Transverse colon (tissue), 4 donors: ENCODE measurements at regions not wholly inside any gene's neighbourhood (a gene's known extent, or its start where the extent isn't known, plus 50 kb on each side); places are given as distances from the start of the nearest gene placed in this dataset.
A peak's percentile ranks its signal among the peaks of the same experiment; 100 is the strongest.

Experiments
- DNase-seq: peaks from one replicate; pipeline ENCODE4 v3.0.0-alpha.2; 2019
- H3K27ac ChIP-seq, 4 donors: fragments of 200-600 bp; sonication (generic); 2 replicates each; pipeline ENCODE4 v1.5.1; 2016 to 2018; ENCODE audit warnings: inconsistent platforms in 4 of 4
- H3K27me3 ChIP-seq: fragments of 200-600 bp; sonication (generic); 2 replicates; pipeline ENCODE4 v1.5.1; 2017; ENCODE audit warnings: inconsistent platforms
- H3K36me3 ChIP-seq, 4 donors: fragments of 200-600 bp; sonication (generic); 2 replicates each; pipeline ENCODE4 v1.5.1; 2017 to 2019; ENCODE audit warnings: inconsistent platforms in 4 of 4
- H3K4me1 ChIP-seq, 4 donors: fragments of 200-600 bp; sonication (generic); 2 replicates each; pipeline ENCODE4 v1.5.1; 2017 to 2020; ENCODE audit warnings: inconsistent platforms in 4 of 4
- H3K4me3 ChIP-seq, 4 donors: fragments of 200-600 bp; sonication (generic); 1 replicate in 1 of 4; 2 replicates in 3 of 4; pipeline versions ENCODE4 v1.5.1 to v1.6.1; 2017 to 2019; ENCODE audit warnings: inconsistent platforms in 4 of 4
- H3K9me3 ChIP-seq, 2 donors: fragments of 200-600 bp; sonication (generic); 2 replicates each; pipeline ENCODE4 v1.5.1; 2017 to 2019; ENCODE audit warnings: inconsistent platforms in 2 of 2
- CTCF ChIP-seq, 5 experiments: fragments of 200-600 bp in 3 of 5; fragments of 450-650 bp in 2 of 5; sonication (generic) in 3 of 5; IDR thresholded peaks; 1 replicate in 2 of 5; 2 replicates in 3 of 5; pipeline ENCODE4 v1.5.1; 2016 to 2017; ENCODE audit warnings: antibody characterized with exemption in 5 of 5, inconsistent platforms in 3 of 5, mild to moderate bottlenecking in 2 of 5, moderate library complexity in 1 of 5
- EP300 ChIP-seq: sonication (generic); formaldehyde crosslinking; IDR thresholded peaks from one replicate; pipeline ENCODE4 v1.6.1; 2017; ENCODE audit warnings: antibody characterized with exemption, low read depth
- POLR2A ChIP-seq: fragments of 450-650 bp; IDR thresholded peaks from one replicate; pipeline ENCODE4 v1.6.1; 2016; ENCODE audit warnings: antibody characterized with exemption, mild to moderate bottlenecking, moderate library complexity
- POLR2AphosphoS5 ChIP-seq, 3 donors: sonication (generic); formaldehyde crosslinking; IDR thresholded peaks; one replicate each; pipeline ENCODE4 v1.6.1; 2016; ENCODE audit warnings: antibody characterized with exemption in 3 of 3
- WGBS, 2 donors: methylation state at CpG; one replicate each; pipeline ENCODE4 v1.1.5; 2018; ENCODE audit warnings: low coverage in 1 of 2; 5-methylcytosine and 5-hydroxymethylcytosine counted together
- in situ Hi-C, 4 donors: fragments of 200-750 bp; cut with MboI; loops; one replicate each; pipeline versions ENCODE4 v1.15.0 to v1.15.1; 2017; ENCODE audit warnings: low sequenced_read_pairs in 3 of 4, low pct_ligation_motif_present in 1 of 4, low pct_unique_long_range_greater_than_20kb in 1 of 4
- intact Hi-C: fragments of 100-400 bp; cut with DNase I; formaldehyde crosslinking; loops from one replicate; pipeline ENCODE4 v1.15.1; 2023; ENCODE audit warnings: low total_unique reads

- H3K36me3 ChIP-seq = no peaks in the 10 kb centered on the region
- no peak overlapping the region for H3K27ac ChIP-seq
- intact Hi-C loops = no loop called here
- no peak for TF ChIP-seq CTCF (IDR thresholded peaks at IDR 0.05)
- no peak for TF ChIP-seq EP300
- TF ChIP-seq POLR2A = no peak
- no peak for TF ChIP-seq POLR2AphosphoS5 (IDR thresholded peaks at IDR 0.05)
- DNase-seq = no peak
- in situ Hi-C loops = no loop called here
- 92 to 100% methylated on average over 1 to 6 of the region's 6 CpGs for whole genome bisulfite sequencing, 2 donors
- H3K4me3 ChIP-seq = no peak overlapping the region
- no peaks in the 10 kb centered on the region for H3K9me3 ChIP-seq
- H3K27me3 ChIP-seq = no peaks in the 10 kb centered on the region
- H3K4me1 ChIP-seq = peaks cover 0 to 25% (median 15%) of the 10 kb centered on the region in 4 donors
Measured at GRCh38 chr14:31964490-31964889, 112.6 kb upstream of the ARHGAP5 start.

GRCh38 chr14:31965071-31965734 is 111.9 kb upstream of the ARHGAP5 start:
- WGBS, 2 donors = 74% methylated on average over 11 of the region's 11 CpGs; no CpG with 5 or more reads in 1 of the 2 donors
- Histone ChIP-seq H3K4me1 (peaks cover 0 to 28% (median 15%) of the 10 kb centered on the region in 4 donors), H3K27ac (no peak overlapping the region), H3K36me3 (no peaks in the 10 kb centered on the region), H3K4me3 (no peak overlapping the region), H3K9me3 (no peaks in the 10 kb centered on the region), H3K27me3 (no peaks in the 10 kb centered on the region)
- no peak for DNase-seq
- in situ Hi-C loops = no loop called here
- intact Hi-C loops = no loop called here
- TF ChIP-seq EP300 (no peak), POLR2AphosphoS5 (IDR thresholded peaks at IDR 0.05) (no peak), POLR2A (no peak), CTCF (IDR thresholded peaks at IDR 0.05) (no peak)

DNA sequence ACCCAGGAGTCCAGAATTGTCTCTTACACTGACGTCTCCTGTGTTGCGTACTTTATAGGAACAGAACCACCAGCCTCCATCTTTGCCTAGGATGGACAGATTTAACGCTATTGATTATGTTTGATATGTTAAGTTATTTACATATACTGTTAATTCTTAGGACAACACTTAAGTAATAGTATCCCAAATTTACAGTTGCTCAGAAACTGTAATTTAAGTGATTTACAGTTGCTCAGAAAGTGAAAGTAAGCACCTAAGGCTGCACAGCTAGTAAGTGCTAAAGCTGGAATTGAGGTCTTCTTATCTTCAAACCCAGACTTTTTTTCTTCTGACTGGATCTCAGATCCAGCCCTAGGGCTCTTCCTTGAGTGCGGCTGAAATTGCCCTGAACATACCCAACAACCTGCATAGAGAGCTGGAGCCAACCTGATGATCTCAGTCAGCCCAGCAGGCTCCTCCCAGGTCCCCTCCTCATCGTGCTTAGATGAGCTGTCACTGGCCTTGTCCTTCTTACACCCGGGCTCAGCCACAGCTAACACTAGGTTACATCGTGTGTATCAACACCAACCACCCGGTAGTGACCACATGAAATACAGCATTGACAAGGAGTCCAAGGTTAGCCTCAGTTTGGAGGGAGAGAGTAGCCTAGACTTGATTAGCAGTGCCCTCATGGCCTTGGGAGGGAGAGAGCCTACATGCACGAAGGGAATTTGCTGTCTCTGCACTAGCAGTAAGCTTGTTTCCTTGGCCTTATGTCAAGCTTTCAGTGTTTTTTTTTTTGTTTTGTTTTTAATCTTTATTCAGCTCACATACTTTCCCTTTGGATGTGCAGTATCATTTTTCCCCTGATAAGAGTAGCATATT is 111.1 kb upstream of the ARHGAP5 start:
- H3K27me3 ChIP-seq = no peaks in the 10 kb centered on the region
- H3K4me3 ChIP-seq = no peak overlapping the region
- in situ Hi-C loops (no loop called here), intact Hi-C loops (no loop called here)
- WGBS, 2 donors = 73 to 86% methylated on average over 5 to 9 of the region's 9 CpGs
- no peak for DNase-seq
- peaks cover 0 to 28% (median 15%) of the 10 kb centered on the region in 4 donors for H3K4me1 ChIP-seq
- H3K36me3 ChIP-seq = no peaks in the 10 kb centered on the region
- H3K9me3 ChIP-seq = peaks cover 0 to 6% of the 10 kb centered on the region in 2 donors
- no peak overlapping the region for H3K27ac ChIP-seq
- TF ChIP-seq POLR2AphosphoS5 (IDR thresholded peaks at IDR 0.05) = no peak
- no peak for TF ChIP-seq EP300
- TF ChIP-seq CTCF (IDR thresholded peaks at IDR 0.05) = no peak
- TF ChIP-seq POLR2A = no peak

DNA sequence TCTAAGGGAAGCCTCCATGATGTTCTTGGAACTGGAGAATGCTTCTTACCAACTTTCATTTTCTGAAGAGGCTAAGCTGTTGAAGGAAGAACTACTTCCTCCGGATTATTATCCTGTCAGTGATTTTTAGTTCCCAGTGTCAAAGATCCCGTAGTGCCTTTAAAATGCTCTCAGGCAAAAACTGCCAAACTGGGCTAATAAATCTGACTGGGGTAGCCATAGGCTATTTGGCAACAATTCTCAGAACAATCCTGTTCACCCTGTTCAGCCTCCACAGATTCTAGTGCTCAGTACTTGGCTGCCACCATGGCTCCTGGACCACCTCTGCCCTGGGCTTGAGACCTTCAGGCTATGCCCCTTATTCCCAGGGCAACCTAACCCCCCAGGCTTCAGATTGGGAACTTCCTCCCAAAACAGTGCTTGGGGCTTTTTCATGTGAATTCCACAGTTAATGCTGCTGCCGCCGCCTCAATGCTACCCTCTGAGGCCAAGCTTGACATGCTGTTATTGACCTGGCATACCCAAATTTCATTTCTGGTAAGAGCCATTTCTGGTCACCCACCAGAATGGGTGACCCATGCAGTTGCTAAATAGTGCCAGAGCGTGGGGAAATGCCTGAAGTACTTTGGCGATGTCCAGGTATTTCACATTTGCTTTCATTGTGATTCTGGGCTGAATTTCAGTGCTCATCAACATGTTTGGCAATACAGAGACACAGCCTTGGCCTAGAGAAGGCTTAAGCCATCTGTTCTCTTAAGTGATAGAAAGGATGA is 110.0 kb upstream of the ARHGAP5 start:
- WGBS, 2 donors = 77 to 78% methylated on average over 3 to 6 of the region's 6 CpGs
- DNase-seq = no peak
- peaks cover 0 to 28% (median 15%) of the 10 kb centered on the region in 4 donors for H3K4me1 ChIP-seq
- in situ Hi-C loops = no loop called here
- TF ChIP-seq EP300 (no peak), POLR2AphosphoS5 (IDR thresholded peaks at IDR 0.05) (no peak), POLR2A (no peak), CTCF (IDR thresholded peaks at IDR 0.05) (no peak)
- no peak overlapping the region for H3K4me3 ChIP-seq
- no peaks in the 10 kb centered on the region for H3K36me3 ChIP-seq
- H3K27me3 ChIP-seq = no peaks in the 10 kb centered on the region
- peaks cover 0 to 9% of the 10 kb centered on the region in 2 donors for H3K9me3 ChIP-seq
- peak overlapping the region in 2 of 4 donors; percentile 6 to 37 for H3K27ac ChIP-seq
- intact Hi-C loops = no loop called here
